ENCODE measurements at regions not wholly inside any gene's neighbourhood (a gene's known extent, or its start where the extent isn't known, plus 50 kb on each side); places are given as distances from the start of the nearest gene placed in this dataset.

DNA sequence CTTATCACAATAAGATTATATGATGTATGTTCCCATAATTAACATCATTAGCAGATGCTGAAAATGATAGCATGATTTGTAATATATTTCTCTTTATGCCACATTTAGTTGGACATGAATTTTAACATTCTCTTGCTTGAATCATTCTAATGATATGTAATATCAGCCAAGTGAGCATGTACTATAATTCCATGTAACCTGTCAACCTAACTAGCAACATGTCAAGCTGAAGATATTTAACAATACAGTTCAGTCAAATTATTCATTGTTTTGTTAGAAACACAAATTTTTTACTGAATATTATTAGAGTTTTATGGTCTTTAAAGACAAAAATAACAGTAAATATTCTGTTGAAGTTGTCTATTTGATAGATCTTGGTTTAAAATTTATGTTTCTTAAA lies 920.4 kb upstream of the PCDH10 start:
- TF ChIP-seq, protein P1, sequence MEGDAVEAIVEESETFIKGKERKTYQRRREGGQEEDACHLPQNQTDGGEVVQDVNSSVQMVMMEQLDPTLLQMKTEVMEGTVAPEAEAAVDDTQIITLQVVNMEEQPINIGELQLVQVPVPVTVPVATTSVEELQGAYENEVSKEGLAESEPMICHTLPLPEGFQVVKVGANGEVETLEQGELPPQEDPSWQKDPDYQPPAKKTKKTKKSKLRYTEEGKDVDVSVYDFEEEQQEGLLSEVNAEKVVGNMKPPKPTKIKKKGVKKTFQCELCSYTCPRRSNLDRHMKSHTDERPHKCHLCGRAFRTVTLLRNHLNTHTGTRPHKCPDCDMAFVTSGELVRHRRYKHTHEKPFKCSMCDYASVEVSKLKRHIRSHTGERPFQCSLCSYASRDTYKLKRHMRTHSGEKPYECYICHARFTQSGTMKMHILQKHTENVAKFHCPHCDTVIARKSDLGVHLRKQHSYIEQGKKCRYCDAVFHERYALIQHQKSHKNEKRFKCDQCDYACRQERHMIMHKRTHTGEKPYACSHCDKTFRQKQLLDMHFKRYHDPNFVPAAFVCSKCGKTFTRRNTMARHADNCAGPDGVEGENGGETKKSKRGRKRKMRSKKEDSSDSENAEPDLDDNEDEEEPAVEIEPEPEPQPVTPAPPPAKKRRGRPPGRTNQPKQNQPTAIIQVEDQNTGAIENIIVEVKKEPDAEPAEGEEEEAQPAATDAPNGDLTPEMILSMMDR (IDR thresholded peaks at IDR 0.05; ENCODE audit: extremely low read depth, missing control alignments) = no peak

DNA sequence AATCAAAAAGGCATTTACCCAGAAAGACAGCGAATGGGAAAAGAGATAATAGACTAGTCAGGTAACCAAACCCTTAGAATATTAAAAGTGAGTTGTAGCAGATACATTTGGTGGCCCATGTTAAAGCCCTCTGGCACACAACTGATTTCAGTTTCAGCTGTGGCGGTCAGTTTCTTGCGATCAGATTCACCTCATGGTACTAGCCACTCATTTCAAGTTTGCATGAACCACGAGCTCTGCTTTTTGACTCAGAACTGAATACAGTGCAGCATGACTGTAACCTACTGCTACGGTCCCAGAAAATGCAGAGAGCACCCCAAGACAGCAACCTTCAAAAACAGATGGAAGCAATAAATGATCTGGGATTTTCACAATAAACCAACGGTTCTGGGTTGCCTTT lies 919.1 kb upstream of the PCDH10 start:
- TF ChIP-seq, protein P1 (IDR thresholded peaks at IDR 0.05; ENCODE audit: extremely low read depth, missing control alignments) = no peak
- no peak for DNase-seq (ENCODE audit: low spot score)

More for the DNA sequence above, 920.4 kb upstream of the PCDH10 start:
- no peak for DNase-seq (ENCODE audit: low spot score)

DNA sequence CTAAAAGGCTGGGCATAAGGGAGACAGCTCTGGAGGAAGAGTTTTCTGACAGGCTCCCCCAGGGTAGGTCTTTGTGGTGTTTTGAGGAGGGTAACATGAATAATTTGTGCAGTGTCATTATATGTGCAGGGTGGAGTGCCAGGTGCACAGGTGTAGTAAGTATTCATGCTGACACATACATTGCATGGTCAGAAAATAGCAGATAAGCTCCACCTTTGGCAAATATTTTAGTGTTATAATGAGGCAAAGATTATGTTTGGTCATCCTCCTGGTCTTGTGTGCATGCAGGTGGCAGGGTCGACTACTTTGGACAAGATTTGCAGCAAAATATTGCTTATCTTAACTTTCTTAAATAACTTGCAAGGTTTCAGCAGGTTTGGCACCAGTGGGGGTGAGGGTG lies 910.4 kb upstream of the PCDH10 start:
- DNase-seq (ENCODE audit: low spot score) = no peak
- TF ChIP-seq, protein P1 (IDR thresholded peaks at IDR 0.05; ENCODE audit: extremely low read depth, missing control alignments) = no peak

DNA sequence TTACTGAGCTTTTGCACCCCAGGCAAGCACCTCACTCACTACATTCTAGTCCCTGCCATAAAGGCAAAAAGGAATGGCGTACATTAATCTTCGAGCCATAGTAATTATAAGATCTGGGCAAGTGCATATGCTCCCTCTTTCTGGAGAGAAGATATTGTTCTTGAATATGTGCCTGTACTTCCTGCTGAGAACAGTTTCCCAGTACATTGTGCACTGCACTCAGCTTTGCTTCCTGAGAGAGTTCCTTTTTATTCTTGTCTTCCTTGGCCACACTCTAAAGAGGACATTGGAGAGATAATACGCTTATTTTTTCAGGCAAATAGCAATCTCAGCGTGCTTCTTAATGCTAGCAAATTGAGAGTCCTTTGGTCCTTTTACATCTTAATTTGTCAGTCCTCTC lies 909.0 kb upstream of the PCDH10 start:
- TF ChIP-seq, protein P1 (IDR thresholded peaks at IDR 0.05; ENCODE audit: extremely low read depth, missing control alignments) = no peak
- no peak for DNase-seq (ENCODE audit: low spot score)

DNA sequence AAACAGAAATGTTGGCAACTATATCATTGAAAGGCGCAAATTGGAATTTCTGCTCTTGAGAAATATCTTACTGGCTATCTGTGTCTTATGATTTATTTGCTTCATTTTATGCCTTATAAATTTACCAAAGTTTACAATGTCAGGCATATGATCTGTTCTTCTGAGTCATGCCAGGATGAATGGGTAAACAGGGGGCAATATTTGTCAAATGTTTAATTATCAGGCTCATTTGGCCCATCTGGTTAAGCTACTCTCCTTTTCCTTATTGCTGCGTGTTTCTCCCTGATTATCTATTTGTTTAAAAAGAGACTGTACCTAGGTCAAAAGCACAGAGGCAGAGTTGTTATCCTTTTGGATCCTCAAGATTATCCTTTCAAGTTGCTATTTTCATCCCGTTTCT lies 903.8 kb upstream of the PCDH10 start:
- TF ChIP-seq, protein P1 (IDR thresholded peaks at IDR 0.05; ENCODE audit: extremely low read depth, missing control alignments) = no peak
- DNase-seq (ENCODE audit: low spot score) = no peak

DNA sequence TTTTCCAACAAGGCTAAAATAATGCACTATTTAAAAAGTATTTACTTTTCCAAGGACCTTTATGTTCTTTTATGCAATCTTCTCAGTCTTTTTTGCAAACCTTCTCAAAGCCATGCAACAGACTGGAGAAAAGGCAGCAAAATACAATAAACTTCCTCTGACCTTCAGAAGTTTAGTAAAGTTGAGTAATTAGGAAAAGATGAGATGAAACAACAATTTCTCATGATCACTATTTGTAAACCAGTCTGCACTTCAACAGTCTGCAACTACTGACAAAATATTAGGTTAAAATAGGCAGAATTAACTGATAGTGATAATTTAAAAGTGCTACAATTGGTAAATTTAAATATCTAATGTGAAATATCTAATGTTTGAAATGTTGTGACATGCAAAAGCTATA lies 884.9 kb upstream of the PCDH10 start:
- no peak for DNase-seq (ENCODE audit: low spot score)
- TF ChIP-seq, protein P1 (IDR thresholded peaks at IDR 0.05; ENCODE audit: extremely low read depth, missing control alignments) = no peak

DNA sequence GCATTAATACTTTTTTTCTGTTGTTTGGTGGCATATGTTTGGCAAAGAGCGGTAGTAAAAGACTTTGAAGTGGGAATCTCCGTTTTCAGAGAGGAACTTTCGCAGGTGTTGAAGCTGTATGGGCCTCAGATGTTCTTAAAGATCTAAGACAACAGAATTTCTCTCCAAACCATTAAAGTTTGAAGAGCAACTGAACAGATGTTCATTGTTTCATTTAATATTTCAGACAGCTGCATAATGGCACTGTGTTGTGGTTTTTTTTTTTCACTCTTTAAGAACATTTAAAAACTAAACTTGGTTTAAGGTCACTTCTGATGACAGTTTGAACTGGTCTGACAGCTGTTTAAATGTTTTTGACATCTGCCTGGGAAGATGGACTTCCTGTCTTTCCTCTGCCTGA lies 882.7 kb upstream of the PCDH10 start:
- TF ChIP-seq, protein P1 (IDR thresholded peaks at IDR 0.05; ENCODE audit: extremely low read depth, missing control alignments) = no peak
- DNase-seq (ENCODE audit: low spot score) = no peak
